OCI-LY7 (cell line): ENCODE measurements at regions not wholly inside any gene's neighbourhood (a gene's known extent, or its start where the extent isn't known, plus 50 kb on each side); places are given as distances from the start of the nearest gene placed in this dataset.

ENCODE experiments used
- BruUV-seq: library from RNA; stranded (reverse); fragments of 400-500 nt; replicated peaks from 2 replicates; lab custom pipeline; 2021; lab: Mats Ljungman, UMichigan
- CTCF ChIA-PET: fragments of 300-600 bp; sonication (Branson Sonifier 250); formaldehyde crosslinking; loops from one replicate; lab custom pipeline; 2022; ENCODE audit warnings: antibody characterized with exemption; ENCODE audit not compliant: unreplicated experiment; lab: Charles Lee
- POLR2A ChIA-PET: fragments of 300-600 bp; sonication (Branson Sonifier 250); formaldehyde crosslinking; loops from one replicate; lab custom pipeline; 2022; ENCODE audit warnings: antibody characterized with exemption; lab: Charles Lee
- DNase-seq: peaks from one replicate; pipeline ENCODE4 v3.0.0-alpha.2; 2015; ENCODE audit warnings: low spot score
- H2AFZ ChIP-seq: fragments of 200-600 bp; sonication (generic), shearing (Covaris generic); 2 replicates; pipeline ENCODE4 v1.6.1; 2014; ENCODE audit warnings: mild to moderate bottlenecking, antibody characterized with exemption, low read length, moderate library complexity
- H3K27ac ChIP-seq: fragments of 200-600 bp; sonication (generic); 2 replicates; pipeline ENCODE4 v1.5.1; 2014; ENCODE audit warnings: mixed run types, low read depth, mild to moderate bottlenecking, moderate library complexity, low read length, inconsistent platforms; ENCODE audit not compliant: poor library complexity, severe bottlenecking
- H3K36me3 ChIP-seq: fragments of 200-600 bp; sonication (generic); 2 replicates; pipeline ENCODE4 v1.6.1; 2014; ENCODE audit warnings: mild to moderate bottlenecking, antibody characterized with exemption, low read length, moderate library complexity, mixed read lengths; ENCODE audit not compliant: insufficient read depth
- H3K4me1 ChIP-seq: fragments of 200-600 bp; sonication (generic); 2 replicates; pipeline ENCODE4 v1.5.1; 2014; ENCODE audit warnings: mild to moderate bottlenecking, low read length; ENCODE audit not compliant: insufficient read depth, poor library complexity, severe bottlenecking
- H3K4me2 ChIP-seq: fragments of 200-600 bp; sonication (generic); 2 replicates; pipeline ENCODE4 v1.6.1; 2014; ENCODE audit warnings: mild to moderate bottlenecking, low read length
- H3K4me3 ChIP-seq: fragments of 200-600 bp; sonication (generic); 2 replicates; pipeline ENCODE4 v1.5.1; 2014; ENCODE audit warnings: mild to moderate bottlenecking, low read depth, low read length; ENCODE audit not compliant: poor library complexity, severe bottlenecking
- H3K79me2 ChIP-seq: fragments of 200-600 bp; sonication (generic); 2 replicates; pipeline ENCODE4 v1.6.1; 2016; ENCODE audit warnings: low read depth, mild to moderate bottlenecking, low read length, moderate library complexity, mixed read lengths; ENCODE audit not compliant: insufficient read depth
- H3K9me2 ChIP-seq: fragments of 200-600 bp; sonication (generic); 2 replicates; pipeline ENCODE4 v1.6.1; 2016; ENCODE audit warnings: mild to moderate bottlenecking, low read length, mixed read lengths; ENCODE audit not compliant: insufficient read depth
- H3K9me3 ChIP-seq: fragments of 200-600 bp; sonication (generic); 2 replicates; pipeline ENCODE4 v1.6.1; 2014; ENCODE audit warnings: mild to moderate bottlenecking, mixed run types, low read length, mixed read lengths
- H4K20me1 ChIP-seq: fragments of 200-600 bp; sonication (generic); 2 replicates; pipeline ENCODE4 v1.6.1; 2014; ENCODE audit warnings: mild to moderate bottlenecking, antibody characterized with exemption, low read length, moderate library complexity, mixed read lengths; ENCODE audit not compliant: insufficient read depth
- EZH2phosphoT487 ChIP-seq: fragments of 200-600 bp; sonication (generic); IDR thresholded peaks from 2 replicates; pipeline ENCODE4 v1.6.1; 2018; ENCODE audit warnings: low read depth, borderline replicate concordance, mild to moderate bottlenecking, mixed run types, antibody characterized with exemption, low read length, moderate library complexity, mixed read lengths
- intact Hi-C: fragments of 100-400 bp; cut with micrococcal nuclease; formaldehyde crosslinking; loops from one replicate; pipeline ENCODE4 v1.10.0; 2022; ENCODE audit not compliant: unreplicated experiment
- TF ChIP-seq, protein P1 (sequence below): fragments of 200-600 bp; sonication (generic); conservative IDR thresholded peaks from 2 replicates; pipeline ENCODE4 v1.5.1; 2014; ENCODE audit warnings: mild to moderate bottlenecking, antibody characterized with exemption, low read length, moderate library complexity, mixed read lengths

DNA sequence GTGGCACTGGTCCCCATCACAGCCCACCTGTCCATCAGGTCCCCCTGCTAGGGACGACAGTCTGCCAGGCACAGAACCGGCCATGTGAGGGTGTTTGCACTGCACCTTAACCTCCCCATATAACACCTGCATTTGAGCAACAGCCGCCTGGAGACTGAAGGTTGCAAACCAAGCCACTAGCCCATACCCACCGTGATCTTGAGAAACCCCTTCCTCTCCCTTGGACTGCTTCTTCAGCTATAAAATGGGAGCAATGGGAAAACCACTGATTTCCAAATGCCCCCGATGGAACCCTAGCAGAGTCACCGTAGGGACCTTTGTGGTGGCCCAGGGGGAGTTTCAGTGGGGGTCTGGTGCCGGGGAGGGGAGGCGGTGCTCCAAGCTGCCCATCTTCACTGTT lies 120.1 kb downstream of the NPTX2 start:
- Histone ChIP-seq H3K4me2 (no peak overlapping the region), H3K36me3 (no peaks in the 10 kb centered on the region), H3K9me3 (no peaks in the 10 kb centered on the region), H4K20me1 (no peaks in the 10 kb centered on the region), H2AFZ (no peak overlapping the region), H3K27ac (no peak overlapping the region), H3K9me2 (no peaks in the 10 kb centered on the region), H3K4me1 (no peaks in the 10 kb centered on the region), H3K4me3 (no peak overlapping the region), H3K79me2 (no peaks in the 10 kb centered on the region)
- intact Hi-C loops, result no loop called here
- no peak for DNase-seq
- no peak for TF ChIP-seq EZH2phosphoT487
- TF ChIP-seq, protein P1, sequence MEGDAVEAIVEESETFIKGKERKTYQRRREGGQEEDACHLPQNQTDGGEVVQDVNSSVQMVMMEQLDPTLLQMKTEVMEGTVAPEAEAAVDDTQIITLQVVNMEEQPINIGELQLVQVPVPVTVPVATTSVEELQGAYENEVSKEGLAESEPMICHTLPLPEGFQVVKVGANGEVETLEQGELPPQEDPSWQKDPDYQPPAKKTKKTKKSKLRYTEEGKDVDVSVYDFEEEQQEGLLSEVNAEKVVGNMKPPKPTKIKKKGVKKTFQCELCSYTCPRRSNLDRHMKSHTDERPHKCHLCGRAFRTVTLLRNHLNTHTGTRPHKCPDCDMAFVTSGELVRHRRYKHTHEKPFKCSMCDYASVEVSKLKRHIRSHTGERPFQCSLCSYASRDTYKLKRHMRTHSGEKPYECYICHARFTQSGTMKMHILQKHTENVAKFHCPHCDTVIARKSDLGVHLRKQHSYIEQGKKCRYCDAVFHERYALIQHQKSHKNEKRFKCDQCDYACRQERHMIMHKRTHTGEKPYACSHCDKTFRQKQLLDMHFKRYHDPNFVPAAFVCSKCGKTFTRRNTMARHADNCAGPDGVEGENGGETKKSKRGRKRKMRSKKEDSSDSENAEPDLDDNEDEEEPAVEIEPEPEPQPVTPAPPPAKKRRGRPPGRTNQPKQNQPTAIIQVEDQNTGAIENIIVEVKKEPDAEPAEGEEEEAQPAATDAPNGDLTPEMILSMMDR, result no peak
- ChIA-PET POLR2A (no interaction called here), CTCF (interaction anchor here (0.5 kb wide), 1 partner anchor 255 kb away, joined by 3 read pairs; no protein-coding TSS in a partner anchor)
- no TSS peak for BruUV-seq

DNA sequence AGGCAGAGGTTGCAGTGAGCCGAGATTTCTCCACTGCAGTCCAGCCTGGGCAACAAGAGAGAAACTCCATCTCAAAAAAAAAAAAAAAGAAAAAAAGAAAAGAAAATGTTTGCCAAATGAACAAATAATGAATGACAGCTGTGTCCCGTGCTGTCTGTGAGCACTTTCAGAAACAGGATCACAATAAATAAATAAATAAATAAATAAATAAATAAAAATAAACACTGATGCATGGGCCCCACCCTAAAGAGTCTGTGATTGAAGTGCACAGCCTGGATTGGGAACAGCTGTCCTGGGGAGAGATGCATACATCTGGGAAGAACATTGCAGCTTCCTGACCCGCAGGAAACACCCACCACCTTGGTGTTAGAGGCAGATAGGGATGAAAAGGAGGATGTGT lies 123.6 kb downstream of the NPTX2 start:
- H2AFZ ChIP-seq, result no peak overlapping the region
- H3K4me1 ChIP-seq, result no peaks in the 10 kb centered on the region
- no peaks in the 10 kb centered on the region for H3K9me2 ChIP-seq
- CTCF ChIA-PET, result no interaction called here
- no peaks in the 10 kb centered on the region for H4K20me1 ChIP-seq
- POLR2A ChIA-PET, result interaction anchor here (0.7 kb wide), 3 partner anchors 10 to 354 kb away, joined by 3 to 5 read pairs (median 3); no protein-coding TSS in a partner anchor
- no peak overlapping the region for H3K4me3 ChIP-seq
- TF ChIP-seq, protein P1, result no peak
- TF ChIP-seq EZH2phosphoT487, result no peak
- no peak for DNase-seq
- no peak overlapping the region for H3K27ac ChIP-seq
- no peaks in the 10 kb centered on the region for H3K79me2 ChIP-seq
- H3K4me2 ChIP-seq, result no peak overlapping the region
- intact Hi-C loops, result no loop called here
- BruUV-seq, result no TSS peak
- no peaks in the 10 kb centered on the region for H3K36me3 ChIP-seq
- no peaks in the 10 kb centered on the region for H3K9me3 ChIP-seq

DNA sequence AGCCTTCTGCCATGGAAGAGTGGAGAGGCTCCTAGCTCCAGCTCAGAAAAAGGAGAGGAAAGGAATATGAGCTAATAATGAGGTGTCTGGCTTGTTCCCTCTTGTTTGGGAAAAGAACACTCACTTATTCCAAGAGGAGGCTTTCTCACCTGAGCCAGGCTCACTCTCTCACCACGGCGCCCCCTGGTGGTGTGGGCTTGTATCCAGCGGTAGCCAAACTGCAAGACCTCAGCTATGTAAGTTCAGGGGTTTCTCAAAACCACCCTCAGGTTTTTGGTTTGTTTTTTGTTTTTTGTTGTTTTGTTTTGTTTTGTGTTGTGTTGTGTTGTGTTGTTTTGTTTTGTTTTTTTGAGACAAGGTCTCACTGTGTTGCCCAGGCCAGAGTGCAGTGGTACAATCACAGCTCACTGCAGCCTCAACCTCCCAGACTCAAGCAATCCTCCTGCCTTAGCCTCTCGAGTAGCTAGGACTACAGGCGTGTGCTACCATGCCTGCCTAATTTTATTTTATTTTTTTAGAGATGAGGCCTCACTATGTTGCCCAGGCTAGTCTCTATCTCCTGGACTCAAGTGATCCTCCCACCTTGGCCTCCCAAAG lies 124.0 kb downstream of the TMEM130 start:
- no peak for TF ChIP-seq EZH2phosphoT487
- TF ChIP-seq, protein P1, result peak; percentile 95
- Histone ChIP-seq H4K20me1 (no peaks in the 10 kb centered on the region), H2AFZ (no peak overlapping the region), H3K79me2 (no peaks in the 10 kb centered on the region), H3K4me3 (no peak overlapping the region), H3K4me1 (no peaks in the 10 kb centered on the region), H3K9me3 (no peaks in the 10 kb centered on the region), H3K4me2 (no peak overlapping the region), H3K9me2 (no peaks in the 10 kb centered on the region), H3K27ac (no peak overlapping the region), H3K36me3 (no peaks in the 10 kb centered on the region)
- intact Hi-C loops, result loop anchor here (1.0 to 5.0 kb wide), 3 partner anchors 91 to 313 kb away; no protein-coding TSS in a partner anchor
- DNase-seq, result peak; percentile 81
- ChIA-PET POLR2A (interaction anchor here (1.1 kb wide), 1 partner anchor 12 kb away, joined by 3 read pairs; no protein-coding TSS in a partner anchor), CTCF (interaction anchor here (0.6 to 0.7 kb wide), 2 partner anchors 47 to 86 kb away, joined by 3 to 5 read pairs; no protein-coding TSS in a partner anchor)
- no TSS peak for BruUV-seq
